Fibroblast of the aortic adventitia (primary cell): ENCODE measurements at regions not wholly inside any gene's neighbourhood (a gene's known extent, or its start where the extent isn't known, plus 50 kb on each side); places are given as distances from the start of the nearest gene placed in this dataset.

ENCODE experiments used
- DNase-seq: peaks from one replicate; pipeline ENCODE4 v3.0.0-alpha.2; 2010; ENCODE audit warnings: low read depth
- H3K4me3 ChIP-seq: 2 replicates; pipeline ENCODE4 v1.5.1; 2011; ENCODE audit warnings: low read depth, mild to moderate bottlenecking, control low read depth, low read length, moderate library complexity
- CTCF ChIP-seq: IDR thresholded peaks from 2 replicates; pipeline ENCODE4 v1.5.1; 2011; ENCODE audit warnings: mild to moderate bottlenecking, low read length, control low read depth, inconsistent platforms; ENCODE audit not compliant: insufficient read depth

GRCh38 chr13:65091031-65091430 is 2139.1 kb downstream of the PCDH9 start:
- no peak overlapping the region for H3K4me3 ChIP-seq
- TF ChIP-seq CTCF: no peak
- DNase-seq: no peak

- H3K4me3 ChIP-seq: no peak overlapping the region
- peak; percentile 8 for DNase-seq
- TF ChIP-seq CTCF: no peak
Observed at GRCh38 chr13:65090186-65090585, 2139.9 kb downstream of the PCDH9 start.

GRCh38 chr13:65088906-65089305 is 2141.2 kb downstream of the PCDH9 start:
- no peak for DNase-seq
- no peak overlapping the region for H3K4me3 ChIP-seq
- TF ChIP-seq CTCF: no peak

GRCh38 chr13:65085977-65086376 is 2144.2 kb downstream of the PCDH9 start:
- no peak for DNase-seq
- TF ChIP-seq CTCF: no peak
- H3K4me3 ChIP-seq: no peak overlapping the region

- no peak for TF ChIP-seq CTCF
- no peak overlapping the region for H3K4me3 ChIP-seq
Observed at GRCh38 chr13:65074248-65074647, 2155.9 kb downstream of the PCDH9 start.

GRCh38 chr13:65064967-65065366 is 2165.2 kb downstream of the PCDH9 start:
- no peak overlapping the region for H3K4me3 ChIP-seq
- no peak for DNase-seq
- no peak for TF ChIP-seq CTCF

More at GRCh38 chr13:65074248-65074647, 2155.9 kb downstream of the PCDH9 start:
- no peak for DNase-seq

- peak; percentile 30 for DNase-seq
- TF ChIP-seq CTCF: no peak
- H3K4me3 ChIP-seq: no peak overlapping the region
Observed at GRCh38 chr13:65063753-65064152, 2166.4 kb downstream of the PCDH9 start.
